NCI-H2196 (cell line): ENCODE measurements at regions not wholly inside any gene's neighbourhood (a gene's known extent, or its start where the extent isn't known, plus 50 kb on each side); places are given as distances from the start of the nearest gene placed in this dataset.

Experiments
- DNase-seq: peaks from one replicate; lab custom pipeline; 2025; ENCODE audit not compliant: unreplicated experiment; lab: John Stamatoyannopoulos, UW

GRCh38 chr10:58969576-58969975 lies 206.9 kb upstream of the PHYHIPL start:
- DNase-seq, result no peak

- DNase-seq, result no peak
Measured at GRCh38 chr10:58970160-58970915, 206.1 kb upstream of the PHYHIPL start.

GRCh38 chr10:58971211-58971610 lies 205.2 kb upstream of the PHYHIPL start:
- no peak for DNase-seq

GRCh38 chr10:58971796-58972491 lies 204.5 kb upstream of the PHYHIPL start:
- DNase-seq, result no peak

GRCh38 chr10:58972576-58973234 lies 203.7 kb upstream of the PHYHIPL start:
- DNase-seq, result no peak

- DNase-seq, result no peak
Measured at GRCh38 chr10:58973235-58973595, 203.2 kb upstream of the PHYHIPL start.

GRCh38 chr10:58976254-58976653 lies 200.2 kb upstream of the PHYHIPL start:
- no peak for DNase-seq

GRCh38 chr10:58979711-58980110 lies 196.7 kb upstream of the PHYHIPL start:
- no peak for DNase-seq

- no peak for DNase-seq
Measured at GRCh38 chr10:58980826-58981415, 195.5 kb upstream of the PHYHIPL start.

- DNase-seq, result no peak
Measured at GRCh38 chr10:58981846-58982245, 194.6 kb upstream of the PHYHIPL start.

GRCh38 chr10:58982470-58983239 lies 193.8 kb upstream of the PHYHIPL start:
- no peak for DNase-seq

GRCh38 chr10:58985216-58985615 lies 191.2 kb upstream of the PHYHIPL start:
- no peak for DNase-seq

- DNase-seq, result no peak
Measured at GRCh38 chr10:58989486-58990039, 186.9 kb upstream of the PHYHIPL start.

GRCh38 chr10:58990693-58991092 lies 185.8 kb upstream of the PHYHIPL start:
- no peak for DNase-seq

- no peak for DNase-seq
Measured at GRCh38 chr10:58991856-58992255, 184.6 kb upstream of the PHYHIPL start.

GRCh38 chr10:58992830-58993460 lies 183.5 kb upstream of the PHYHIPL start:
- no peak for DNase-seq

- no peak for DNase-seq
Measured at GRCh38 chr10:58993480-58994221, 182.8 kb upstream of the PHYHIPL start.

GRCh38 chr10:58994226-58995057 lies 182.0 kb upstream of the PHYHIPL start:
- no peak for DNase-seq
